ENCODE measurements at regions not wholly inside any gene's neighbourhood (a gene's known extent, or its start where the extent isn't known, plus 50 kb on each side); places are given as distances from the start of the nearest gene placed in this dataset.

DNA sequence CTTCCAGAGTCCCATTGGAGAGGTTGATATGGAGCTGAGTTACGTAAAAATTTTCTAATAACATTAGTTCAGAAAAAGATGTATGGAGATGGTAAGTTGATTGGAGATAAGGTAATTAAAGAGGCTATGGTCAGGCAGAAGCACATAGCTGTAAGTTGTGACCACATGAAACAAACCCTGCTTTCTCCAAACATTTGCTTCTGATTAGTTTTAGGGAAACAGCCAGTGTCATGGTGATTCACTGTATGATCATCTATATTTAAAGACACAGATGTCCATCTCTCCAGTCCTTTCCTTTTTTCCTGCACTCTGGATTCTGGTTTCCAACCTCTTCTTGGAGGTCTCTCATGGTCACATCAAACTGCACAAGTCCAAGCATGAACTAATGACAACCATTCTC lies 1550.8 kb upstream of the PIK3C3 start:
- H3K4me3 ChIP-seq = no peak overlapping the region
- no peaks in the 10 kb centered on the region for H3K27me3 ChIP-seq
- WGBS = 83% methylated on average over 1 of the region's 1 CpG
- no peaks in the 10 kb centered on the region for H3K9me3 ChIP-seq
- H3K27ac ChIP-seq = no peak overlapping the region
- H3K36me3 ChIP-seq = no peaks in the 10 kb centered on the region
- no peaks in the 10 kb centered on the region for H3K4me1 ChIP-seq
- TF ChIP-seq POLR2A (IDR thresholded peaks at IDR 0.05) (no peak), EP300 (IDR thresholded peaks at IDR 0.05) (no peak), POLR2AphosphoS5 (IDR thresholded peaks at IDR 0.05) (no peak)
- TF ChIP-seq, protein P1, sequence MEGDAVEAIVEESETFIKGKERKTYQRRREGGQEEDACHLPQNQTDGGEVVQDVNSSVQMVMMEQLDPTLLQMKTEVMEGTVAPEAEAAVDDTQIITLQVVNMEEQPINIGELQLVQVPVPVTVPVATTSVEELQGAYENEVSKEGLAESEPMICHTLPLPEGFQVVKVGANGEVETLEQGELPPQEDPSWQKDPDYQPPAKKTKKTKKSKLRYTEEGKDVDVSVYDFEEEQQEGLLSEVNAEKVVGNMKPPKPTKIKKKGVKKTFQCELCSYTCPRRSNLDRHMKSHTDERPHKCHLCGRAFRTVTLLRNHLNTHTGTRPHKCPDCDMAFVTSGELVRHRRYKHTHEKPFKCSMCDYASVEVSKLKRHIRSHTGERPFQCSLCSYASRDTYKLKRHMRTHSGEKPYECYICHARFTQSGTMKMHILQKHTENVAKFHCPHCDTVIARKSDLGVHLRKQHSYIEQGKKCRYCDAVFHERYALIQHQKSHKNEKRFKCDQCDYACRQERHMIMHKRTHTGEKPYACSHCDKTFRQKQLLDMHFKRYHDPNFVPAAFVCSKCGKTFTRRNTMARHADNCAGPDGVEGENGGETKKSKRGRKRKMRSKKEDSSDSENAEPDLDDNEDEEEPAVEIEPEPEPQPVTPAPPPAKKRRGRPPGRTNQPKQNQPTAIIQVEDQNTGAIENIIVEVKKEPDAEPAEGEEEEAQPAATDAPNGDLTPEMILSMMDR (IDR thresholded peaks at IDR 0.05) = no peak
- DNase-seq (ENCODE audit: low spot score in 2 of 2) = no peak

DNA sequence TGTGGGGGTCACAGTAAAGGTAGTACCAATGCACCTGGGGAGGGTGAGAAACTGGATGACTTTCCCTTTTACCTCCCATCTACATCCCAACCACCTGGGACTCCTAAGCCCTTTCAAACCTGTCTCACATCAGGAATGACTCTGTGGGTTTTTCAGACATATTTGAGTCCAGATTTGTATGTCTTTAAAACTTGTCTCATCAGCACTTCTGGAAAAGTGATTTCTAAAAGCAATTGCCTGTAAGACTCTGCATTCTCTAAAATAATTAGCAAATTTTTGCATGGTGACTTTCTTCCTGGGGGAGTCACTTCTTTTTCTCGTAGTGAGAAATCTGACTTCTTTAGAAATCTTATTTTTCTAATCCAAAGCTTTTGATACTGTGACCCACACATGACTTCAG lies 1553.0 kb upstream of the PIK3C3 start:
- TF ChIP-seq POLR2A (IDR thresholded peaks at IDR 0.05) (no peak), POLR2AphosphoS5 (IDR thresholded peaks at IDR 0.05) (no peak), EP300 (IDR thresholded peaks at IDR 0.05) (no peak)
- TF ChIP-seq, protein P1 (IDR thresholded peaks at IDR 0.05) = no peak
- Histone ChIP-seq H3K27ac (no peak overlapping the region), H3K27me3 (no peaks in the 10 kb centered on the region), H3K36me3 (no peaks in the 10 kb centered on the region), H3K4me1 (no peaks in the 10 kb centered on the region), H3K4me3 (no peak overlapping the region), H3K9me3 (no peaks in the 10 kb centered on the region)
- 81% methylated on average over 1 of the region's 1 CpG for WGBS
- no peak for DNase-seq (ENCODE audit: low spot score in 2 of 2)

DNA sequence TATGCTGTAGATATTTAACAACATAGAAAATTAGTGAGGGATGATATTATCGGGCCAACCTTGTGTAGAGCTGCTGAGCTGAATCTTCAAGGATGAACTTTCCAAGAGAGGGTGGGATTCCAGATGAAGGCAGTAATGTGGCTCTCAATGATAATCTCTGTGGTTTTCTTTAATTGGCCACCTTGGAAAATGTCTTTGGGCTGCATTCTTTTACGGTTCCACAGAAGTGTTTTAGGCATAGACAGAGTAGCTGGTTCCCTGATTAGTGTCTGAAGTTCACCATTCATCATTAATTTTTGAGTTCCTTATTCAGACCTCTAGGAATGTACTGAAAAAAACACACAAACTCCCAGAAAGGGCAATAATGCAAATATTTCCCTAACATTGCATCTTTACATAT lies 1566.9 kb upstream of the PIK3C3 start:
- WGBS = 76% methylated on average over 2 of the region's 2 CpGs
- Histone ChIP-seq H3K27ac (no peak overlapping the region), H3K9me3 (no peaks in the 10 kb centered on the region), H3K4me3 (no peak overlapping the region), H3K4me1 (no peaks in the 10 kb centered on the region), H3K36me3 (no peaks in the 10 kb centered on the region), H3K27me3 (no peaks in the 10 kb centered on the region)
- no peak for DNase-seq (ENCODE audit: low spot score in 2 of 2)
- no peak for TF ChIP-seq POLR2A (IDR thresholded peaks at IDR 0.05)
- no peak for TF ChIP-seq POLR2AphosphoS5 (IDR thresholded peaks at IDR 0.05)
- no peak for TF ChIP-seq EP300 (IDR thresholded peaks at IDR 0.05)
- TF ChIP-seq, protein P1 (IDR thresholded peaks at IDR 0.05) = no peak

DNA sequence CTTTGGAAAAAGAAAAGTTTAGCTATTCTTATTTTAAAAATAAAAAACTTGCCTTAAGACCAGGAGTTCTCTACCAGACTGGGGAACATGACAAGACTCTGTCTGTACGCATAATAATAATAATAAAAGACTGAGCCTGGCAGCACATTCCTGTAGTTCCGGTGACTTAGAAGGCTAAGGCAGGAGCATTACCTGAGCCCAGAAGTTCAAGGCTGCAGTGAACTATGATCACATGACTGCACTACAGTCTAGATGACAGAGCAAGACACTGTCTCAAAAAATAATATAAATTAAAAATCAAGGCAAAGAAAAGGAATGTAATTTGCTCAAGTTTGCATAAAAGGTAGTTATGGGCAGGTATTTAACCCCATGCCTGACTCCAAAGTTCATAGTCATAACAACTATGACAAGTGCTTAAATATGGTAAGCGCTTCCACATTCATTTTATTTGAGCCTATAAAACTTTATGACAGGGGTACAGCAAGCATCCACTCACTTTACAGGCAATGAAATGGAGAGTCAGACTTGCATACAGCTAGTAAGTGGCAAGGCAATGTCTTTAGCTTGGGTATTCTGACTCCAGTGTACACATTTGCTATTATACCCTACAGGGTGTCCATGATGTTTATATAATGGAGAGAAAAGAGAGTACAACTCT lies 1567.8 kb upstream of the PIK3C3 start:
- 88% methylated on average over 3 of the region's 3 CpGs for WGBS
- Histone ChIP-seq H3K27ac (no peak overlapping the region), H3K4me3 (no peak overlapping the region), H3K4me1 (no peaks in the 10 kb centered on the region), H3K36me3 (no peaks in the 10 kb centered on the region), H3K9me3 (no peaks in the 10 kb centered on the region), H3K27me3 (no peaks in the 10 kb centered on the region)
- TF ChIP-seq POLR2AphosphoS5 (IDR thresholded peaks at IDR 0.05) (no peak), POLR2A (IDR thresholded peaks at IDR 0.05) (no peak), EP300 (IDR thresholded peaks at IDR 0.05) (no peak)
- TF ChIP-seq, protein P1 (IDR thresholded peaks at IDR 0.05) = no peak
- no peak for DNase-seq (ENCODE audit: low spot score in 2 of 2)

DNA sequence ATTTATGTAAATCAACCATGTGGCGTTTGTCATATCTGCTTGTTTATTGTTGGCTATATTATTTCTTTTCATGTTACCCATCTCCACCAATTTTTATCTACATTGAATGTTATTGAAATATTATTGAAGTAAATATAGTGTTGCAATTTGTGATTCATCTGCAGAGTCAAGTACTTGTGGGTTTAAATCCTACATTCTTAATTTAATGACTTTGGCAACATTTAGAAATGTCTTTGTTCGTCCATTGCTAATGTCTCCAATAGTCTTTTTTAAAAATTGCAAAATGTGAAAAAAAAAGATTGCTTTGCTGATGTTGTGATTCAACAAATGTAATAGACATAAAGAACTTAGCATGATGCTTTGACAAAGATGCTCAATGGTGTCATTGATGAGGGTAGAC lies 1572.8 kb upstream of the PIK3C3 start:
- no peaks in the 10 kb centered on the region for H3K4me1 ChIP-seq
- no peak overlapping the region for H3K4me3 ChIP-seq
- WGBS = 64% methylated on average over 2 of the region's 2 CpGs
- H3K36me3 ChIP-seq = no peaks in the 10 kb centered on the region
- no peak for TF ChIP-seq POLR2A (IDR thresholded peaks at IDR 0.05)
- TF ChIP-seq EP300 (IDR thresholded peaks at IDR 0.05) = no peak
- TF ChIP-seq, protein P1 (IDR thresholded peaks at IDR 0.05) = no peak
- no peak for TF ChIP-seq POLR2AphosphoS5 (IDR thresholded peaks at IDR 0.05)
- H3K9me3 ChIP-seq = no peaks in the 10 kb centered on the region
- DNase-seq (ENCODE audit: low spot score in 2 of 2) = no peak
- H3K27ac ChIP-seq = no peak overlapping the region
- H3K27me3 ChIP-seq = no peaks in the 10 kb centered on the region
